Epidermal melanocyte (primary cell): ENCODE measurements at regions not wholly inside any gene's neighbourhood (a gene's known extent, or its start where the extent isn't known, plus 50 kb on each side); places are given as distances from the start of the nearest gene placed in this dataset.
"Not testable (repeated sequence)": the region's sequence is repeated elsewhere in the genome, so short reads cannot be mapped to it uniquely, and the experiment has no call there.

Experiments used
- DNase-seq: peaks from one replicate; pipeline ENCODE4 v3.0.0; 2011; ENCODE audit warnings: low spot score; ENCODE audit not compliant: insufficient read length

DNA sequence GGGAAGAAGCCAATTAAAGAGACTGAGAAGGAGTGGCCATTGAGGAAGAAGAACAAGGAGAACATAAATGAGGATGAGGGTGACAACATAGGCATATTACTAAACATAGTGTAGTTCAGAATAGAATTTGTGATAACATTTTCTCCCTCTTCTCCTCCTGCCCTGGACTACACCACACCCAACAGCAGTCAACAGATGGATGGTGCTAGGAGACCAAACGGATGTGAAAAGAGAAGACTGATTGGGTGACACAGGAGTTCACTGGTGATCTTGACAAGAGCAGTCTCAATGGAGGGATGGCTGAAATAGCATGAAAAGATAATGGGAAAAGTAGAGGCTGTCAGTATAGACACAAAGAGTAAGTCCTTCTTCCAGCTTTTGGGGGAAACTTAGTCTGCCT lies 226.5 kb upstream of the FGF13 start:
- no peak for DNase-seq

DNA sequence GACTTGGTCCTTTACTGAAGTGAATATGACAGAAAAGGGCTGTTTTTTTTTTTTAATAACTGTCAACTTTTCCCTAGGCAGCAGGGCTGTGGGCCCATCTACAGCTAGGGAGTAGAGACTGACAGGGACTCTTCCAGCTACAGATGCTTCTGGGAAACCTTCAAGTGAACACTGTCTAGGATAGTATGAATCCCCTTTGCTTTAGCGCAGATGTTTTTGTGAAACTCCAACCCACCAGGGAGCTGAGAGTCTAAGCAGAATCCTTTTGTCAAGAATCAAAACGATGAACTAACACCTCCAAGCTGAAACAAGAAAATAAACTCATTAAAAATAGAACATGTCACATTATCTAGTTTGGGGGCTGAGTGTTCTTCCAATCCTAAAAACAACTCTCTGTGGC lies 219.7 kb upstream of the FGF13 start:
- no peak for DNase-seq

DNA sequence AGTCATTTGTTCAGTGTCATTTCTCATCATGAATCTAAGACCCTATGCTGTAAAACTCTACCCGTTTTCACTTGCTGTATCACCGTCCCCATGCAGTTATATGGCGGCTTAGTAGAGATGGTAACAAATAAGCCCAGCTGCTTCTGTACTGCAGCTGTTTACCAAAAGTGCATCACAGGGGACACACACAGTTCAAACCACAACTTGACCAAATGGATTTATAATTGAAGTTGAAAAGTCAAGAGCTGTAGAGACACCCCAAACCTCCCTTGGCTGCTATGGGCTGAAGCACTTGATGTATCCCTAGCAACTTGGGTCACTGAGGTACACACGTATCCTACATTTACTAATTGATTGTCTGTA lies 219.0 kb upstream of the FGF13 start:
- no peak for DNase-seq

DNA sequence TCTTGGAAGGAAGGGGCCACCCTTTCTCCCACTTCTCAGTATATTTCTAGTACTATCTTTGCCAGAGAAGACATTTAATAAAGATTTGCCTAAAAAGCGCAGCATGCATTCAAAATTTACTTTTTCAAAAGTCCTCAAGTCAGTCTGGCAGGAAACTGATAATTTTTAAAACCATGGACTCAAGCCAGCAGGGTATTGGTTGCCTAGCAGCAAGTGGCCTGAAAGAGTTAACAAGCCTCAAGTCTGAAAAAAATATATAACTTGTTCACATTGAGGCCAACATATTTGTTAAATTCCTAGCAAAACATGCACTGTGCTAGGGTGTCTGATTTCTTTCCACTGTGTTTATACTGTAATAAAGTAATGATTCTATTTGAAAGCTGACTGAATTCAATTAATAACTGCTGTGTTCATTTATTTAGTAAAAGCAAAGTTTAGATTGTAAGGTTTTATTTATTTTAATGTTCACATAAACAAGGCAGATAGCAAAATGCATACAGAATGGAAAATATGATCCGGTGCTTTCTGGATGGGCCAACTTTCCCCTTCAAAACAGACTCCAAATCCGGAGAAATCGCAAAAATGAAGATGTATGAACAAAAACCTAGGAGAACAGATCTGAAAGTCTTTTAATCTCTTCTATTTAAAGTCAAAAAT lies 218.5 kb upstream of the FGF13 start:
- DNase-seq, result no peak

DNA sequence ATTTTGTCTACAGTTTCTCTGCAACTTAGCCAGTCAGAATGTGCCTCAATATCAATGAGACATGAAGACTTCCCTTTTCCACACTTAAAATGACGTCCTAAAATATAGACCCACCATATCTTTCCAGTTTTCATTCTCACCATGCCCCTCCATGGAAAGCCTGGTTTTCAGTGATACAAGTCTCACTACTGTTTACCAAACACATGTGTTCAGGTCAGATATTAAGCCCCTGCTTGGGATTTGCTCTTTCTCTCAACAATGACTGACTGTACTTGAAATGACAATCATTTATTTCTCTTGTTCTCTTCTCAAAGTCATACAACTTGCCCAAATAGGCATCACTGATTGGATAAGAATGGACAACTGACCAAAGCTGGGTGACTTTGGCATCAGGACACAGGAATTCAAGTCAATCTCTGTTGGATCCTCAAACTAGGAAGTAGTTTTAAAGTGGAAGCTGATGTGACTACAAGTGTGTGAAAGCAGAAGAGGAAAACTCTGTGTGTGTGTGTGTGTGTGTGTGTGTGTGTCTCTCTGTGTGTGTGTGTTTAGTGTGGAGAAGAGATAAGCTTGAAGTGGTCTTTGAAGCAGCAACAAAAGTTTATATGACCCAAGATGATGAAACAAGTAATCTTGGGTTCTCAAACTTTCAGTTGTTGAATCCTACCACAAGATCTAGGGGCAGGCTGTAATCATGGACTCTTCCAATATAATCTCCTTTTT lies 217.4 kb upstream of the FGF13 start:
- no peak for DNase-seq

DNA sequence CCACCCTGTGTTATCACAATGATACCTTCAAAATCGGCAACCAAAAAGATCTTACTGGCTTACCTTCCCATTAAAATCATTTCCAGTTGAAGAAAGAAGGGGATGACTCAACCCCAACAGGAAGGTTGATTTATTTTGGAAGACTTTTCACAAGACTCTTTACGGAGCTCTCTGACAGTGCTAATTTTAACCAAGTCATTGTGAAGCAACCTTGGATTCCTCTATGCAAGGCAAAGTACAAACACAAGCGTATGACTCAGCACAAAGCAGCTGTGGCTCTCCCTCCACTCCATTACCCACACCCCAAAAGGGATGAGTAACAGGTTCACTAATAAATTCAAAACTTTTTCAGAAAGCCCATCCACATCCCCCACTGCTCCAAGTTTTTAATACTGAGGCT lies 213.8 kb upstream of the FGF13 start:
- peak; percentile 33 for DNase-seq

DNA sequence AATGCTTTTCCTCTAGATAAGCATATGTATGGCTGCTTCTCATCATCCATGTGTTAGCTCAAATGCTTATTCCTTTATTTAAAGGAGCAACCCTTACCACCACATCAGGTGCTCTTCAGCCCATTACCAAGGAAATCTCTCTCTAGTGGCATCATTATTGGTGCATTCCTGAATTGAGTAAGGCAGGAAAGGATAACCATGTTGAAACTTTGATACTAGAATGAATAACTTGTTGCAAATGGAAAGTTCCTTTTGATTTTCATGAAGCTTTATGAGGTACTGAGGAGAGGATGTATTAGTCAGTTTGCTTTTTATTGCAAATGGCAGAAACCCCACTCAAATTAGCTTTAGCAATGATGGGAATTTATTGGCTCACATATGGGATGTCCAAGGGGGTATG lies 212.3 kb upstream of the FGF13 start:
- no peak for DNase-seq

DNA sequence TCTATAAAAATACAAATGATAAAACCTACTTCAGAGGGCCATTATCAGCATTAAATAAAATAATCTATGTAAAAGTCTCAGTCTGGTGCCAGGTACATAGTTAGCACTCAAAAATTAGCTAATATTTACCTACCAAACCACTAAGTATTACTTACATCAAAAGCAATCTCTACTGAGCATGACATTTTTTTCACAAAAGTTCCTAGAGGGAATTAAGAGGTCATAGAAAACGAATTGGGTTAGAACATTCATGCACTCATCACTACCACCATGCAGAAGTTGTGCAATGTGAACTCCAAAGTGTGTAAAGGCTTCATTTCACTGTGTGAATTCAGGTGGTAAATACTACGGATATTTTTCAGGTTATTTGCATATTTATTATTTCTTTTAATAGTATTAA lies 209.5 kb upstream of the FGF13 start:
- no peak for DNase-seq

DNA sequence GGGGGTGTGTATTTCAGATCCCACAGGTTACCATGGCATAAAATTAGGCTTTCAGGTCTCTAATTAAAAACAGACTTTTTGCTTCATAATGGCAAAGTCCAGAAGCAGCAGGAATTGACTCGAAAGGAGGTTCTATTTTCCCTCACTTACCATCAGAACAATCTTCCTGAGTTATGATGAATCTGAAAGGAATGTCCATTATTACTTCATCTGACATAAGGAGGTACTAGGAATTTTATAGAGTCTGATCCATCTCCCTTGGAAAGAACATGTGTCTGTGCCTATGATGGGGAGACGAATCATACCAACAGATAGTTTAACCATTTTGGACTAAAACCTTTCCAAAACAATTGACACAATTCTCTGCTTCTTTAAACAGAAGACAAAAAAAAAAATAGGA lies 206.3 kb upstream of the FGF13 start:
- no peak for DNase-seq

DNA sequence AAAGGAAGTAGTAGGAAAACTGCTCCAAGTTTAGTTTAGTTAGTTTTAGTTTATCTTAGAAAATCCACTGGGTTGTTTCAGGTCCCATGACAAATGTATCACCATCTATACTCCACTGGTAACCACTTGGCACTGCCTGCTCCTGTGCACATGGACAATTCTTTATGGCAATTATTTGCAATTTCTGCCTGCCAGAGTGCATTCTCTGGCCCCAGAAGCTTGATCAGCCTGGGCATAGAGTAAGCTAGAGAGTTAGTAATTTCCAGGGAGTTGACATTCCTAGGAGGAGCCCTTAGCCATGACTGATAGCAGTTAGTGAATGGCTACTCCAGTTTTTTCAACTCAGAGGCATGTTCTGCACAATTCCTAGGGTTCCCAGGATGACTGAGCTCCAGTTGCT lies 203.2 kb upstream of the FGF13 start:
- no peak for DNase-seq

DNA sequence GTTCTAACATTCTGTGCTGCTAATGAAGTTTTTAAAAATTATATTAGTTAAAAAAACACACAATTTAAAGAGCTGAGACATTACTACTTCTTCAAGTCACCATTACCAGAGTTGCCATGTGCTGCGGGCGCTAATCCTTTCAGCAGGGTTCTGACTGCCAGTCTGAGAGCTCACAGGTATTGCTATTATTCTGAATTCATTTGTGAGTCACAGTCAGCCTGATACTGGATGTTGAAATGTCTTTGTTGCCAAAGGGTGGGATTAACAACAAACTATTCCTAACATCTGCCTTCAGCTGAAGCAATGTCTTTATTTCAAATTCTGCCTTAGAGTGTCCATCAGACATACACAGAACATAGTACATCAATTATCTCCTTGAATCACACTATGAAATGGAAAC lies 197.1 kb upstream of the FGF13 start:
- no peak for DNase-seq

DNA sequence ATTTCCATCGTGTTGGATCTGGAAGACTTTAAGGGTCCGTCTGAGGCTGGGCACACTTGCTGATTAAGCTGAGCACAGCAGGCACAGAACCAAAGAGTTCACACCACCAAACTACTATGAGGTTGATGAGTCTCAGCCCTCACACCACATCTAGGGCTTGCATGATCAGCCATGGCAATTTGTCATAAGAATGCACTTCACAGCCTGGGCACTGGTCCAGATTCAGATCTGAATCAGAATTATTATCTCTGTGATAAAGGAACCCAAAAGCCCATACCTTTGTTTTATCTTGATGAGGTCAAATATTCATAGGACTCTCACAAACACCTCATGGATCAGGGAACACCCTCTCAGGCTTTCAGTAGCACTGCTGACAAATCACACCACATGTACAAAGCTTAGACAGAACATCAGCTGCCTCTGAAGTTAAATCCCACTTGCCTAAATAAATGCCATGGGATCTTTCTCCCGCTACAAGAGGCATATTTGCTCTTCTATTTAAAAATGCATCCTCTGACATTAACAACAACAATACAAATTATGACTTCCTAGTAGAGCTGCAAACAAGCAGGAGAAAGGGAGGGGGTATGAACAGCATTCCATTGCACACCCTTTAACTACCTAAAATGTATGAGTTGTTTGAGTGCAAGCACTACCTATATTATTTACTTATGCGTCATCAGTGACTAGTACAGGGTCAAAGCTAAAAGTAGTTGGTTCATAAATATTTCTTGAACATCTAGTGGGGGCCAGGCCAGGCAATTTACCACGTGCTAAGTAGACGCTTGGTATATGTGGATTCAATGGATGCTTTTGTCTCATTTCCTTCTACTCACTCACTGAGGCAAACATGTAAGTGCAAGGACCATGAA lies 186.3 kb upstream of the FGF13 start:
- DNase-seq, result no peak

DNA sequence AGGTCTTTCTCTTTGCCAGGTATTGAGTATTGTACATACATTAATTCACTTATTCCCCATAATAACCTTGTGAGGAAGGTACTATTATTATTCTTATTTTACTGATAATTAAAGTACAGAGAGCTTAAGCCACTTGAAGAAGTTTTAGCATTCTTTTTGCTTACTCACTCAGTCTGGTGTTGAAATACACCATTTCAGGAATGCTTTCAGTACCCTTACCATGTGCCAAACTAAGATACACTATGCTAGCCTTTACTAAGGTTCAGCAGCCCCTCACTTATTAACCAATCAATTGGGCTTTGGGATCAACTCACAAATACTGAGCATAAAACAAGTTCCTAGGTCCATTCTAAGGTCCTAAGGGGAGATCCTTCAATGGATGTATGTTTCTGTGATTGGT lies 179.0 kb upstream of the FGF13 start:
- no peak for DNase-seq

DNA sequence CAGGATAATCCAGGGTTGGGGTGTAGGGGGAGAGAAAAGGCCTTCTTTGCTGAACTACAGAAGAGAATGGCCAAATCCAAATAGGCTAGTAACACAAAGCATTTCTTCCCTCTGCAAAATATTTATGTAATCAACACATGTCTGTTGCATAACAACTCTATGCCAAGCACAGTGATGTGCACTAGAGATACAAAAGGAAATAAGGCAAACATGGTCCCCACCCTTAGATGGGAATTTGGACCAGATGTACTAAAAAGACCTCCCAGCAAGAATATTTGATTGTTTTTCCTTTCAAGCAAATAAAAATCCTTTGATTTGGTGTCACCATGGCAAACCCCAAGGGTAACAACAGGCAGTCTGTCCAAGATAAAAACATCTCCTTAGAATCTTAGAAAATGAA lies 177.6 kb upstream of the FGF13 start:
- DNase-seq, result no peak

DNA sequence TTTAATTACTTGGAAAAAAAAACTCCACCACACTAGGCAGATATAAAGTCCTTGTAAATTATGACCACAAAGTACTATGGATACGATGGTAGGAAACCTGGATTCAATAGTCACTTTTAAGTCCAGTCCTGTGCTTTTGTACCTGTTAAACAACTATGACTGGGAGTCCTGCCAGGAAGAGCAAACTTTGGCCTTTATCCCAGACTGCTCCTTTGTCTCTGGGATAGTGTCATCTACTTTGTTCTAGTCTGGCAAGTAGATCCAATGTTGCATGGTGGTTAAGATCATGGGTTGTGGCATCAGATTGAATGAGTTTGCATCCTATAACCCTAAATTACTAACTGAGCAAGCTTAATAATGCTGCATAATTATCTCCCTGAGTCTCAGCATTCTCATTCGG lies 175.3 kb upstream of the FGF13 start:
- no peak for DNase-seq

DNA sequence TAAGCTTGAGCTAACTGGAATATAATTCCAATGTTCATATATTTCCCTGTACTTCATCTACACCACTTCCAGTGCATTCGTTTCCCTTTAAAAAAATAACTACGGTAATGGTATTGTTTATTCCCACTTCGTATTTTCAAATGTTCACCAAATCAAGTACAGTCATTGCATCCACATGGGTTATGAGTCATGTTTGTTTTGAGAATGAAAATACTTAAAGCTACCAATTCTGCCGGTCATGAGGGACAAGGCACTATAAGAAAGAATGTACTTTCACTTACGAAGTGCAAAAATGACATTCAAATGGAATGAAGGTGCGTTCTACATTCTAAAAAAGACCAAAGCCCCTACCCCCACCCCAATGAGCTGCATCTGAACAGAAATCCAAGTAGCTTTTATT lies 174.4 kb upstream of the FGF13 start:
- no peak for DNase-seq

DNA sequence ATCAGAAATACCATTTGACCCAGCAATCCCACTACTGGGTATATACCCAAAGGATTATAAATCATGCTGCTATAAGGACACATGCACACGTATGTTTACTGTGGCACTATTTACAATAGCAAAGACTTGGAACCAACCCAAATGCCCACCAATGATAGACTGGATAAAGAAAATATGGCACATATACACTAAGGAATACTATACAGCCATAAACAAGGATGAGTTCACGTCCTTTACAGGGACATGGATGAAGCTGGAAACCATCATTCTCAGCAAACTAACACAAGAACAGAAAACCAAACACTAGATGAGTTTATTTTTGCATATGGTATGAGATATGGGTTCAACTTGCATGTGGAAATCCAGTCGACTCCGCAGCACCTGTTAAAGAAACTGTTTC lies 168.8 kb upstream of the FGF13 start:
- DNase-seq, result not testable (repeated sequence)

DNA sequence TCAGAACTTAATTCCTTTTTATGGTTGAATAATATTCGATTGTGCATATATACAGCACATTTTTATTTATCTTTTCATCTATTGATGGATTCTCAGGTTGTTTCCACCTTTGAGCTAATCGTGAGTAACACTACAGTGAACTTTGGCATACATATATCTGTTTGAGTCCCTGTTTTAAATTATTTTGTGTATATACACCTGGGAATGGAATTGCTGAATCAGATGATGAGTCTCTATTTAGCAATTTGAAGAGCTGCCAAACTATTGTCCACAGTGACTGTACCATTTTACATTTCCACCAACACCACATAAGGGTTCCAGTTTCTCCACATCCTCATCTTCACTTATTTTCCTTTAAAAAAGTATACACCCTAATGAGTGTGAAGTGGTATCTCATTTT lies 166.2 kb upstream of the FGF13 start:
- DNase-seq, result no peak

DNA sequence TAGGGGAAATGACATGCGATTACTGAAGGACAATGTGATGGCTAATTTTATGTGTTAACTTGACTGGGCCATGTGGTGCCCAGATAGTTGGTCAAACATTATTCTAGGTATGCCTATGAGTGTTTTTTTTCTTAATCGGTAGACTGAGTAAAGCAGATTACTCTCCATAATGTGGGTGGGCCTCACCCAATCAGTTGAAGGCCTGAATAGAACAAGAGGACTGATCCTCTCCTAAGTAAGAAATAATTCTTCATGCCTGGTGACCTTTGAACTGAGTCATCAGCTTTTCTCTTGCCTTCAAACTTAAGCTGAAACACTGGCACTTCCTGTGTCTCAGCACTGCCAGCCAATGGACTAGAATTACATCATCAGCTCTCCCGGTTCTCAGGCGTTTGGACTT lies 164.0 kb upstream of the FGF13 start:
- no peak for DNase-seq

DNA sequence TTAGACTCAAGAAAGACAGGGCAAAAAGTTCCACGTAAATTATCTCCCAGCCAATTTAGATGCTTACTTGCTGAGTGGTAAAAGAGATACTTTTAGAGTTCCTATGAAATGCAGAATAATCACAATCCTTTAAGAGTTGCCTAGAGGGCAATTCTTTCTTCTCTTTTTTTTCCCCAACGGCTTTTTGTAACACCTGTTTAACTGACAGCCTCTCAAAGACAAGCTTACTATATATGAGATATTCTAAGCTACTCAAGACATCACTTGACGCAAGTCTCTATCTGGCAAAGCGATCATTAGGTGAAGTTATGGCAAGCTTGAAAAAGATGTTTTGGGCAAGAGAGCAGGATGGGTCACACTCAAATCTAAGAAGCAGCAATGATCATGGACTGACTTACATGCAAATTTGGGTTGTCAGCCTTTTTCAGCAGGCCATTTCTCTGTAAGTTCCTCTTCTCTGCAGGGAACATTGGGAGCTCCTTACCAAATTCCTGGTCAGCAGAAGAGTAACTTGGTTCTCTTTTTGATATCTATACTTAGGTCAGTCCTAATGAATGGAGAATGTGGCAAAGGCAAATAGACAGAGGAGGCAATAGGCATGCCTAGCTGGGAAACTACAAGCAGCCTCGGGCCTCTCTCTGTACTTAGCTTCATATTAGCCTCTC lies 162.9 kb upstream of the FGF13 start:
- no peak for DNase-seq

DNA sequence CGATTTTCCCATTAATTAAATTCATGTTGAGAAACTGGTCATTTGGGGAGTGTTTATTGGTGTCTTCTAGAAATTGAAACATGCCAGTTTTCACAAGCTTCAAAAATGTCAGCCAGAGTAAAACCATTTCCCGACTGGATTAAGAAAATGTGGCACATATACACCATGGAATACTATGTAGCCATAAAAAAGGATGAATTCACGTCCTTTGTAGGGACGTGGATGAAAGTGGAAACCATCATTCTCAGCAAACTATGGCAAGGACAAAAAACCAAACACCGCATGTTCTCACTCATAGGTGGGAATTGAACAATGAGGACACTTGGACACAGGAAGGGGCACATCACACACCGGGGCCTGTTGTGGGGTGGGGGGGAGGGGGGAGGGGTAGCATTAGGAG lies 162.1 kb upstream of the FGF13 start:
- not testable (repeated sequence) for DNase-seq

DNA sequence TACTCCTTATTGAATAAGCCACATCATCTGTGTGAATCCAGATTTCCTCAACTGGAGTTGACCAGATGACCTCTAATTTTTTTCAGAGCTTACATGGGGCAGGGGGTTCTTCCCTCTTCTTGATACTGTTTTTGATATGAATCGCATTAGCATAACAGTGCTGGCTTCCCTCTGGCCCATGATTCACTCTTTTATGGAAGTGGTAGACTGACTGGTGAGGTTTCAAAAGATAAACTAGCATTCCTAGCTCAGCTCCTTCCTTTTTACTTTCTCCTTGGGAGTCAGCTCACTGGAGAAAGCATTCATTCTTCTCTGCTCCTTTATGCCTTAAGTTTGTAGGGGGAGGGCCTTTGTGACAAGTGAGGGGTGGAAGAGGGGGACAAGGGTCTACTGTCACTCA lies 161.0 kb upstream of the FGF13 start:
- DNase-seq, result no peak
